ENCODE measurements at regions not wholly inside any gene's neighbourhood (a gene's known extent, or its start where the extent isn't known, plus 50 kb on each side); places are given as distances from the start of the nearest gene placed in this dataset.

- no peak overlapping the region for H3K4me3 ChIP-seq
- H3K27ac ChIP-seq, result no peak overlapping the region
- 17 to 94% (median 51%) methylated on average over 1 to 7 of the region's 8 CpGs for WGBS, 10 experiments
- H3K4me1 ChIP-seq (replicated peaks in 1 of 2), result no peaks in the 10 kb centered on the region
- in situ Hi-C loops (cut with MboI; ENCODE audit: low pct_unique_long_range_greater_than_20kb in 2 of 9, low sequenced_read_pairs in 9 of 9, unreplicated experiment in 9 of 9), result loop anchor here in 1 of 9 experiments (25.0 kb wide), 2 partner anchors 176 to 276 kb away; no protein-coding TSS in a partner anchor
- no peak for ATAC-seq (replicated peaks in 6 of 8)
Measured at GRCh38 chr4:24413311-24413784, 171.0 kb downstream of the DHX15 start.

- no peak overlapping the region for H3K27ac ChIP-seq
- in situ Hi-C loops (cut with MboI; ENCODE audit: low pct_unique_long_range_greater_than_20kb in 2 of 9, low sequenced_read_pairs in 9 of 9, unreplicated experiment in 9 of 9), result loop anchor here in 1 of 9 experiments (25.0 kb wide), 2 partner anchors 175 to 275 kb away; no protein-coding TSS in a partner anchor
- no peak for ATAC-seq (replicated peaks in 6 of 8)
- H3K4me3 ChIP-seq, result no peak overlapping the region
- 0 to 100% (median 89%) methylated on average over 1 to 2 of the region's 2 CpGs; no CpG with 5 or more reads in 3 of the 10 experiments for WGBS, 10 experiments
- no peaks in the 10 kb centered on the region for H3K4me1 ChIP-seq (replicated peaks in 1 of 2)
Measured at GRCh38 chr4:24411806-24412205, 172.5 kb downstream of the DHX15 start.

GRCh38 chr4:24411299-24411698 lies 173.1 kb downstream of the DHX15 start:
- Histone ChIP-seq H3K4me1 (replicated peaks in 1 of 2) (no peaks in the 10 kb centered on the region), H3K4me3 (no peak overlapping the region), H3K27ac (no peak overlapping the region)
- WGBS, 10 experiments, result 20 to 100% (median 93%) methylated on average over 1 to 2 of the region's 2 CpGs; no CpG with 5 or more reads in 1 of the 10 experiments
- ATAC-seq (replicated peaks in 6 of 8), result no peak
- in situ Hi-C loops (cut with MboI; ENCODE audit: low pct_unique_long_range_greater_than_20kb in 2 of 9, low sequenced_read_pairs in 9 of 9, unreplicated experiment in 9 of 9), result loop anchor here in 1 of 9 experiments (25.0 kb wide), 2 partner anchors 174 to 274 kb away; no protein-coding TSS in a partner anchor

GRCh38 chr4:24408640-24409039 lies 175.7 kb downstream of the DHX15 start:
- peaks cover 0 to 2% of the 10 kb centered on the region in 2 donors for H3K4me1 ChIP-seq (replicated peaks in 1 of 2)
- 0 to 100% (median 69%) methylated on average over 1 to 5 of the region's 5 CpGs; no CpG with 5 or more reads in 1 of the 10 experiments for WGBS, 10 experiments
- in situ Hi-C loops (cut with MboI; ENCODE audit: low pct_unique_long_range_greater_than_20kb in 2 of 9, low sequenced_read_pairs in 9 of 9, unreplicated experiment in 9 of 9), result loop anchor here in 1 of 9 experiments (25.0 kb wide), 2 partner anchors 171 to 271 kb away; no protein-coding TSS in a partner anchor
- no peak overlapping the region for H3K4me3 ChIP-seq
- no peak for ATAC-seq (replicated peaks in 6 of 8)
- no peak overlapping the region for H3K27ac ChIP-seq

- H3K27ac ChIP-seq, result no peak overlapping the region
- H3K4me3 ChIP-seq, result no peak overlapping the region
- WGBS, 10 experiments, result 27 to 95% (median 85%) methylated on average over 1 to 5 of the region's 5 CpGs
- in situ Hi-C loops (cut with MboI; ENCODE audit: low pct_unique_long_range_greater_than_20kb in 2 of 9, low sequenced_read_pairs in 9 of 9, unreplicated experiment in 9 of 9), result loop anchor here in 1 of 9 experiments (25.0 kb wide), 2 partner anchors 169 to 269 kb away; no protein-coding TSS in a partner anchor
- ATAC-seq (replicated peaks in 6 of 8), result no peak
- H3K4me1 ChIP-seq (replicated peaks in 1 of 2), result peaks cover 0 to 2% of the 10 kb centered on the region in 2 donors
Measured at GRCh38 chr4:24405926-24406325, 178.4 kb downstream of the DHX15 start.

GRCh38 chr4:24405341-24405740 lies 179.0 kb downstream of the DHX15 start:
- H3K27ac ChIP-seq, result no peak overlapping the region
- in situ Hi-C loops (cut with MboI; ENCODE audit: low pct_unique_long_range_greater_than_20kb in 2 of 9, low sequenced_read_pairs in 9 of 9, unreplicated experiment in 9 of 9), result loop anchor here in 1 of 9 experiments (25.0 kb wide), 2 partner anchors 168 to 268 kb away; no protein-coding TSS in a partner anchor
- no peak overlapping the region for H3K4me3 ChIP-seq
- peaks cover 0 to 2% of the 10 kb centered on the region in 2 donors for H3K4me1 ChIP-seq (replicated peaks in 1 of 2)
- 33 to 100% (median 88%) methylated on average over 1 to 5 of the region's 5 CpGs; no CpG with 5 or more reads in 1 of the 10 experiments for WGBS, 10 experiments
- peak in 3 of 8 experiments; percentile 40 to 64 (median 59) for ATAC-seq (replicated peaks in 6 of 8)

GRCh38 chr4:24404281-24404680 lies 180.1 kb downstream of the DHX15 start:
- no peak overlapping the region for H3K4me3 ChIP-seq
- WGBS, 10 experiments, result 62 to 100% (median 96%) methylated on average over 1 to 3 of the region's 3 CpGs; no CpG with 5 or more reads in 1 of the 10 experiments
- in situ Hi-C loops (cut with MboI; ENCODE audit: low pct_unique_long_range_greater_than_20kb in 2 of 9, low sequenced_read_pairs in 9 of 9, unreplicated experiment in 9 of 9), result loop anchor here in 1 of 9 experiments (25.0 kb wide), 2 partner anchors 167 to 267 kb away; no protein-coding TSS in a partner anchor
- no peak overlapping the region for H3K27ac ChIP-seq
- no peak for ATAC-seq (replicated peaks in 6 of 8)
- peaks cover 0 to 2% of the 10 kb centered on the region in 2 donors for H3K4me1 ChIP-seq (replicated peaks in 1 of 2)

GRCh38 chr4:24403265-24403664 lies 181.1 kb downstream of the DHX15 start:
- H3K4me1 ChIP-seq (replicated peaks in 1 of 2), result peaks cover 0 to 2% of the 10 kb centered on the region in 2 donors
- no peak overlapping the region for H3K4me3 ChIP-seq
- in situ Hi-C loops (cut with MboI; ENCODE audit: low pct_unique_long_range_greater_than_20kb in 2 of 9, low sequenced_read_pairs in 9 of 9, unreplicated experiment in 9 of 9), result loop anchor here in 1 of 9 experiments (25.0 kb wide), 2 partner anchors 166 to 266 kb away; no protein-coding TSS in a partner anchor
- H3K27ac ChIP-seq, result no peak overlapping the region
- WGBS, 10 experiments, result 0 to 100% (median 92%) methylated on average over 1 to 5 of the region's 5 CpGs
- peak in 3 of 8 experiments; percentile 35 to 68 (median 51) for ATAC-seq (replicated peaks in 6 of 8)

- Histone ChIP-seq H3K27ac (no peak overlapping the region), H3K4me1 (replicated peaks in 1 of 2) (peaks cover 0 to 2% of the 10 kb centered on the region in 2 donors), H3K4me3 (no peak overlapping the region)
- in situ Hi-C loops (cut with MboI; ENCODE audit: low pct_unique_long_range_greater_than_20kb in 2 of 9, low sequenced_read_pairs in 9 of 9, unreplicated experiment in 9 of 9), result loop anchor here in 1 of 9 experiments (25.0 kb wide), 2 partner anchors 163 to 263 kb away; no protein-coding TSS in a partner anchor
- no peak for ATAC-seq (replicated peaks in 6 of 8)
- WGBS, 10 experiments, result 78 to 100% (median 96%) methylated on average over 1 to 3 of the region's 3 CpGs
Measured at GRCh38 chr4:24400537-24400936, 183.8 kb downstream of the DHX15 start.

GRCh38 chr4:24396988-24397387 lies 187.4 kb downstream of the DHX15 start:
- 57 to 100% (median 83%) methylated on average over 2 to 4 of the region's 4 CpGs; no CpG with 5 or more reads in 1 of the 10 experiments for WGBS, 10 experiments
- Histone ChIP-seq H3K4me1 (replicated peaks in 1 of 2) (peaks cover 0 to 2% of the 10 kb centered on the region in 2 donors), H3K4me3 (no peak overlapping the region), H3K27ac (no peak overlapping the region)
- no peak for ATAC-seq (replicated peaks in 6 of 8)
- in situ Hi-C loops (cut with MboI; ENCODE audit: low pct_unique_long_range_greater_than_20kb in 2 of 9, low sequenced_read_pairs in 9 of 9, unreplicated experiment in 9 of 9), result no loop called here

GRCh38 chr4:24395937-24396336 lies 188.4 kb downstream of the DHX15 start:
- WGBS, 10 experiments, result 60 to 100% (median 100%) methylated on average over 1 to 3 of the region's 7 CpGs; no CpG with 5 or more reads in 7 of the 10 experiments
- no peak for ATAC-seq (replicated peaks in 6 of 8)
- no peak overlapping the region for H3K4me3 ChIP-seq
- in situ Hi-C loops (cut with MboI; ENCODE audit: low pct_unique_long_range_greater_than_20kb in 2 of 9, low sequenced_read_pairs in 9 of 9, unreplicated experiment in 9 of 9), result no loop called here
- H3K4me1 ChIP-seq (replicated peaks in 1 of 2), result peaks cover 0 to 2% of the 10 kb centered on the region in 2 donors
- no peak overlapping the region for H3K27ac ChIP-seq

GRCh38 chr4:24394041-24394440 lies 190.3 kb downstream of the DHX15 start:
- no peak overlapping the region for H3K4me3 ChIP-seq
- ATAC-seq (replicated peaks in 6 of 8), result peak in 3 of 8 experiments; percentile 66 to 99 (median 97)
- H3K4me1 ChIP-seq (replicated peaks in 1 of 2), result peaks cover 0 to 2% of the 10 kb centered on the region in 2 donors
- WGBS, 10 experiments, result 0 to 78% (median 55%) methylated on average over 1 to 4 of the region's 4 CpGs; no CpG with 5 or more reads in 2 of the 10 experiments
- no peak overlapping the region for H3K27ac ChIP-seq
- in situ Hi-C loops (cut with MboI; ENCODE audit: low pct_unique_long_range_greater_than_20kb in 2 of 9, low sequenced_read_pairs in 9 of 9, unreplicated experiment in 9 of 9), result no loop called here

- H3K27ac ChIP-seq, result no peak overlapping the region
- H3K4me3 ChIP-seq, result no peak overlapping the region
- 63 to 100% (median 92%) methylated on average over 3 to 5 of the region's 5 CpGs; no CpG with 5 or more reads in 1 of the 10 experiments for WGBS, 10 experiments
- peaks cover 0 to 2% of the 10 kb centered on the region in 2 donors for H3K4me1 ChIP-seq (replicated peaks in 1 of 2)
- ATAC-seq (replicated peaks in 6 of 8), result no peak
- in situ Hi-C loops (cut with MboI; ENCODE audit: low pct_unique_long_range_greater_than_20kb in 2 of 9, low sequenced_read_pairs in 9 of 9, unreplicated experiment in 9 of 9), result no loop called here
Measured at GRCh38 chr4:24392613-24393012, 191.7 kb downstream of the DHX15 start.

All from motor neuron (in vitro differentiated cells).